Esophagus mucosa (tissue), 1 donor: ENCODE measurements at regions not wholly inside any gene's neighbourhood (a gene's known extent, or its start where the extent isn't known, plus 50 kb on each side); places are given as distances from the start of the nearest gene placed in this dataset.
"Not testable (repeated sequence)": the region's sequence is repeated elsewhere in the genome, so short reads cannot be mapped to it uniquely, and the experiment has no call there.

ENCODE experiments used
- ATAC-seq: fragments of 200-7000 bp; cut with Tn5 transposase; one replicate; pipeline ENCODE4 v1.9.1; 2020
- donor health status: DM: yes; HTN: yes; CAD: no.

GRCh38 chr1:200496937-200497336 is 87.1 kb upstream of the ZNF281 start:
- ATAC-seq, result no peak

GRCh38 chr1:200495901-200496300 is 86.1 kb upstream of the ZNF281 start:
- no peak for ATAC-seq

- no peak for ATAC-seq
These were observed 83.5 kb upstream of the ZNF281 start for GRCh38 chr1:200493344-200493743.

GRCh38 chr1:200491103-200491502 is 81.3 kb upstream of the ZNF281 start:
- no peak for ATAC-seq

GRCh38 chr1:200490183-200490582 is 80.3 kb upstream of the ZNF281 start:
- ATAC-seq, result no peak

- ATAC-seq, result peak; percentile 80
These were observed 78.7 kb upstream of the ZNF281 start for GRCh38 chr1:200488375-200489165.

GRCh38 chr1:200487650-200488049 is 77.8 kb upstream of the ZNF281 start:
- no peak for ATAC-seq

- ATAC-seq, result no peak
These were observed 76.8 kb upstream of the ZNF281 start for GRCh38 chr1:200486634-200487033.

GRCh38 chr1:200484438-200484946 is 74.7 kb upstream of the ZNF281 start:
- not testable (repeated sequence) for ATAC-seq

- peak; percentile 98 for ATAC-seq
These were observed 73.8 kb upstream of the ZNF281 start for GRCh38 chr1:200483491-200484143.

GRCh38 chr1:200480964-200481363 is 71.1 kb upstream of the ZNF281 start:
- no peak for ATAC-seq

- ATAC-seq, result no peak
These were observed 70.0 kb upstream of the ZNF281 start for GRCh38 chr1:200479816-200480215.

- ATAC-seq, result no peak
These were observed 69.2 kb upstream of the ZNF281 start for GRCh38 chr1:200478945-200479558.

- peak; percentile 34 for ATAC-seq
These were observed 68.4 kb upstream of the ZNF281 start for GRCh38 chr1:200478239-200478623.

GRCh38 chr1:200474633-200475032 is 64.8 kb upstream of the ZNF281 start:
- no peak for ATAC-seq

GRCh38 chr1:200473698-200474371 is 64.0 kb upstream of the ZNF281 start:
- no peak for ATAC-seq

GRCh38 chr1:200471739-200472138 is 61.9 kb upstream of the ZNF281 start:
- ATAC-seq, result no peak

GRCh38 chr1:200468264-200469001 is 58.6 kb upstream of the ZNF281 start:
- ATAC-seq, result no peak

GRCh38 chr1:200464784-200465400 is 55.1 kb upstream of the ZNF281 start:
- no peak for ATAC-seq
